ENCODE measurements at regions not wholly inside any gene's neighbourhood (a gene's known extent, or its start where the extent isn't known, plus 50 kb on each side); places are given as distances from the start of the nearest gene placed in this dataset.

DNA sequence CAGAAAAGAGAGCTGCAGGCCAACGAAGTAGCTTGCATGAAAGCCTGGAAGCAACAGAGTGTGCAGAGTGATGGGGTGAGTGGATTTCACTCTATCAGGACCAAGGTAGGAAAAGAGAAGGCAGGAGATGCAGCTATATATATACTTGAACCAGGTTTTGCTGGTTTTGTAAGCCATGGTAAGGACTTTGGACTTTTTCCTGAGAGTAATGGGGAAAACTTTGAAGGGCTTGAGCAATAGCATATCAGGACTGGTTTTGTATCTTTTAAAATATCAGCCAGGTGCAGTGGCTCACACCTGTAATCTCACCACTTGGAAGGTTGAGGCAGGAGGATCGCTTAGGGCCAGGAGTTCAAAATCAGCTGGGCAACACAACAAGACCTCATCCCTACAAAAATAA, 120.6 kb upstream of the NRP1 start:
- H3K4me3 ChIP-seq (IDR thresholded peaks at IDR 0.05; ENCODE audit: insufficient read depth, low read depth, low read length): no peak overlapping the region
- no peaks in the 10 kb centered on the region for H3K27me3 ChIP-seq (ENCODE audit: insufficient read depth, low read depth)
- no peak overlapping the region for H3K27ac ChIP-seq
- H3K36me3 ChIP-seq (ENCODE audit: insufficient read depth): no peaks in the 10 kb centered on the region
- H3K4me2 ChIP-seq: no peak overlapping the region
- TF ChIP-seq, protein P1, sequence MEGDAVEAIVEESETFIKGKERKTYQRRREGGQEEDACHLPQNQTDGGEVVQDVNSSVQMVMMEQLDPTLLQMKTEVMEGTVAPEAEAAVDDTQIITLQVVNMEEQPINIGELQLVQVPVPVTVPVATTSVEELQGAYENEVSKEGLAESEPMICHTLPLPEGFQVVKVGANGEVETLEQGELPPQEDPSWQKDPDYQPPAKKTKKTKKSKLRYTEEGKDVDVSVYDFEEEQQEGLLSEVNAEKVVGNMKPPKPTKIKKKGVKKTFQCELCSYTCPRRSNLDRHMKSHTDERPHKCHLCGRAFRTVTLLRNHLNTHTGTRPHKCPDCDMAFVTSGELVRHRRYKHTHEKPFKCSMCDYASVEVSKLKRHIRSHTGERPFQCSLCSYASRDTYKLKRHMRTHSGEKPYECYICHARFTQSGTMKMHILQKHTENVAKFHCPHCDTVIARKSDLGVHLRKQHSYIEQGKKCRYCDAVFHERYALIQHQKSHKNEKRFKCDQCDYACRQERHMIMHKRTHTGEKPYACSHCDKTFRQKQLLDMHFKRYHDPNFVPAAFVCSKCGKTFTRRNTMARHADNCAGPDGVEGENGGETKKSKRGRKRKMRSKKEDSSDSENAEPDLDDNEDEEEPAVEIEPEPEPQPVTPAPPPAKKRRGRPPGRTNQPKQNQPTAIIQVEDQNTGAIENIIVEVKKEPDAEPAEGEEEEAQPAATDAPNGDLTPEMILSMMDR (conservative IDR thresholded peaks at IDR 0.05; ENCODE audit: low read depth, low read length): no peak
- H3K9ac ChIP-seq: no peak overlapping the region
- H2AFZ ChIP-seq (ENCODE audit: low read depth): no peak overlapping the region
- no peaks in the 10 kb centered on the region for H3K4me1 ChIP-seq (ENCODE audit: low read depth, poor library complexity, severe bottlenecking)
- H4K20me1 ChIP-seq (ENCODE audit: insufficient read depth): no peaks in the 10 kb centered on the region
- no peaks in the 10 kb centered on the region for H3K79me2 ChIP-seq (ENCODE audit: insufficient read depth, low read depth)

DNA sequence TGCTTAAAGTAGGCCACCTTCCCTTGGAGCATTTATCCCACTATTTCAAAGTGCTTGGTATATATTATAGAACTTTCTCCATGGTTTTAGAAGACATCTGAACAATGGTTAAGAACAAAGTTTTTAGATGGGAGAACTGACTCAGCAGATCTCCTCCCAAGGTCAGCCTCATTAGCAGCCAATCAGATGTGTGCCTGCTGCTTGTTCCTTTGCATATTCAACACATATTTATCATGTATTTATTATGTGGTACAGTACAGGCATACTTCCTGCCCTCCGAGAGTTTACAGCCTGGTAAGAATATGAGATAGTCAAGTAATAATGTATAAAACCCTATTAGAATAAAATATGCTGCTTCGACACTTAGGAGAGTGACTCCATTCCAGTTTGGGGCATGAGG, 120.1 kb upstream of the NRP1 start:
- TF ChIP-seq, protein P1 (conservative IDR thresholded peaks at IDR 0.05; ENCODE audit: low read depth, low read length): no peak
- Histone ChIP-seq H3K4me1 (ENCODE audit: low read depth, poor library complexity, severe bottlenecking) (no peaks in the 10 kb centered on the region), H3K79me2 (ENCODE audit: insufficient read depth, low read depth) (no peaks in the 10 kb centered on the region), H2AFZ (ENCODE audit: low read depth) (no peak overlapping the region), H4K20me1 (ENCODE audit: insufficient read depth) (no peaks in the 10 kb centered on the region), H3K9ac (no peak overlapping the region), H3K27me3 (ENCODE audit: insufficient read depth, low read depth) (no peaks in the 10 kb centered on the region), H3K4me2 (no peak overlapping the region), H3K4me3 (IDR thresholded peaks at IDR 0.05; ENCODE audit: insufficient read depth, low read depth, low read length) (no peak overlapping the region), H3K27ac (no peak overlapping the region), H3K36me3 (ENCODE audit: insufficient read depth) (no peaks in the 10 kb centered on the region)

DNA sequence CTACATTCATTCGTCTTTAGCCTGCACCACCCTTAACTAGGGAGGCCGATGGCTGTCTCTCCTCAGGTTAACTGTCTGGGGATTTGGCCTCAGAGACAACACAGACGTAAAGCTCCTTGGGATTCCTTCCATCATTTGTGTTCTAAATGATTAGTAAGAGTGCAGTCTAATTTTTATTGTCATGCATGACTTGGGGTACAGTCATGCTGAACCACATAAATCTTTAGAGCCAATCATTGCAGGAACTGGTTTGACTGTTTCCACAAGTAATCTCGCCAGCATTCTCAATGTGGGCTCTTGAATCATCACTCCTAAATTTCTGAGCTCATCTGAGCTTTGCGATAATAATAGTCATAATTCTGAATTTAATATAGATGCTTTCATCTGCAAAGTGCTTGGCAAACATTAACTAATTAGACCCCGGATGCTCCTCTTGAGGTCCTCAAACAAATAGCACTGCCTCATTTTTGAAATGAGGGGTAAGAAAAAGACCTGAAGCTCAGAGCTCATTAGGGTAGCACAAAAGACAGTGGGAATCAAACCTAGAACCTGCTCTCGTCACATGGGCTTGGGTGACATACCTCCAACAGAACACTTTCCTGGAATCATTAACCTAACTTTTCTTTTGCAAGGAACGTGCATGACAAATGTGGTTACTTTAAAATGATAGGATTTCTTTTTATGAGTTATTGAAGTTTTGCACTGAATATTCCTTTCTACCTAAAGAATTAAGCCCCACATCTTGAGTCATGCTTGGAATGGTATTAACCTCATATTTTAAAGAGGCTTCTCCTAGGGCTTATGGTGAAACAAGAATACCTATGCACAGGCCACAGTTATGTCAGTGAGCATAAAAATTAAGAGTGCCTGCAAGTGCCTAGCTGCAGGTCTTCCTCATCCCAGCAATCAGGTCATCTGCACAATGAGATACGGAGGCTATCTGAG, 118.9 kb upstream of the NRP1 start:
- no peaks in the 10 kb centered on the region for H3K36me3 ChIP-seq (ENCODE audit: insufficient read depth)
- H3K27me3 ChIP-seq (ENCODE audit: insufficient read depth, low read depth): no peaks in the 10 kb centered on the region
- TF ChIP-seq, protein P1 (conservative IDR thresholded peaks at IDR 0.05; ENCODE audit: low read depth, low read length): no peak
- no peaks in the 10 kb centered on the region for H4K20me1 ChIP-seq (ENCODE audit: insufficient read depth)
- H3K27ac ChIP-seq: no peak overlapping the region
- no peaks in the 10 kb centered on the region for H3K4me1 ChIP-seq (ENCODE audit: low read depth, poor library complexity, severe bottlenecking)
- H3K79me2 ChIP-seq (ENCODE audit: insufficient read depth, low read depth): no peaks in the 10 kb centered on the region
- no peak overlapping the region for H2AFZ ChIP-seq (ENCODE audit: low read depth)
- no peak overlapping the region for H3K4me2 ChIP-seq
- no peak overlapping the region for H3K9ac ChIP-seq
- H3K4me3 ChIP-seq (IDR thresholded peaks at IDR 0.05; ENCODE audit: insufficient read depth, low read depth, low read length): no peak overlapping the region

DNA sequence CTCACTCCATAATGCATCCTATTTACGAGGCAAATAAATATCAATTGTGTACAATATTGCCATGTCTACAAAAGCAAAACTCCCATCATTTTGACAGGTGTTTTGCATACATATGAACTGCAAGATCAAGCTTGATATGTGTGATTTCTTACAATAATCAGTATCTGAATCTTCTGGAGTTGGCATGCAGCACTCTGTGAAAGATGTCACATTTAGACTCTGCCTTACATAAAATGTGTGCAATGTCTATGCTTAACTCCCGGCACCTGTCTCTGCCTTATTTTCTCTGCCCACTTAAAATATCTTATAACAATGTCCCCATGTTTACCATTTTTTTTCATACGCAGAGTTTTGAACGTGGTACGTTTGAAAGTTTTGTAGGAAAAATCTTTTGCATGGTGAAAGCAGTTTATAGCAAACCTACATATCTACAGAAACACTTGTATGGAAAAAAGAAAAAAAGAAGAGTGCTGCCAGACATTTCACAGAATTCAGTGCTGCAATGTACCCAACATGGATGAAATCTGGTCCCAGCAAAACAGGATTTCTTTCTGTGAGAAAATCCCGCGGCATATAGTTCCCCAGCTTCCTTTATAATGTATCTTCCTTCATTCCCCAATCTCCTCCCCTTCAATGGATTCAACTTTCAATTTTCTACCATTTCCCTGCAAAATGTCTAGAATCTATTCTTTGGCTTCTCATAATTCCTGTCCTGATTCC, 114.1 kb upstream of the NRP1 start:
- Histone ChIP-seq H3K4me1 (ENCODE audit: low read depth, poor library complexity, severe bottlenecking) (no peaks in the 10 kb centered on the region), H3K4me2 (no peak overlapping the region), H3K36me3 (ENCODE audit: insufficient read depth) (no peaks in the 10 kb centered on the region), H3K27ac (no peak overlapping the region), H3K79me2 (ENCODE audit: insufficient read depth, low read depth) (no peaks in the 10 kb centered on the region), H3K27me3 (ENCODE audit: insufficient read depth, low read depth) (no peaks in the 10 kb centered on the region), H4K20me1 (ENCODE audit: insufficient read depth) (no peaks in the 10 kb centered on the region), H3K9ac (no peak overlapping the region), H3K4me3 (IDR thresholded peaks at IDR 0.05; ENCODE audit: insufficient read depth, low read depth, low read length) (no peak overlapping the region), H2AFZ (ENCODE audit: low read depth) (no peak overlapping the region)
- TF ChIP-seq, protein P1 (conservative IDR thresholded peaks at IDR 0.05; ENCODE audit: low read depth, low read length): no peak

Data from KMS-11 (cell line).